GM23338 (cell line): ENCODE measurements at regions not wholly inside any gene's neighbourhood (a gene's known extent, or its start where the extent isn't known, plus 50 kb on each side); places are given as distances from the start of the nearest gene placed in this dataset.

Experiments
- ATAC-seq: fragments of 200-7000 bp; cut with Tn5 transposase; 3 replicates; pipeline ENCODE4 v1.9.1; 2020
- DNase-seq: peaks from one replicate; pipeline ENCODE4 v3.0.0-alpha.2; 2015; ENCODE audit warnings: low spot score
- H2AFZ ChIP-seq: fragments of 200-600 bp; sonication (generic); 2 replicates; pipeline ENCODE4 v1.8.0; 2016; ENCODE audit warnings: antibody characterized with exemption, mild to moderate bottlenecking, moderate library complexity
- H3F3A ChIP-seq: fragments of 200-600 bp; sonication (generic); replicated peaks from 2 replicates; pipeline ENCODE4 v1.8.0; 2017; ENCODE audit warnings: antibody characterized with exemption, mixed run types, low read depth
- H3K27ac ChIP-seq: fragments of 200-600 bp; sonication (generic); 2 replicates; pipeline ENCODE4 v1.6.1; 2016; ENCODE audit warnings: low read depth
- H3K27me3 ChIP-seq: fragments of 200-600 bp; sonication (generic); 2 replicates; pipeline ENCODE4 v1.8.0; 2016; ENCODE audit warnings: mild to moderate bottlenecking, mixed run types, moderate library complexity; ENCODE audit not compliant: insufficient read depth
- H3K36me3 ChIP-seq: fragments of 200-600 bp; sonication (generic); 2 replicates; pipeline ENCODE4 v1.8.0; 2016; ENCODE audit warnings: mild to moderate bottlenecking; ENCODE audit not compliant: insufficient read depth
- H3K4me1 ChIP-seq: fragments of 200-600 bp; sonication (generic); 2 replicates; pipeline ENCODE4 v1.8.0; 2016; ENCODE audit warnings: mild to moderate bottlenecking, moderate library complexity; ENCODE audit not compliant: insufficient read depth
- H3K4me2 ChIP-seq: fragments of 200-600 bp; sonication (generic); 2 replicates; pipeline ENCODE4 v1.7.1; 2017; ENCODE audit warnings: mixed run types
- H3K4me3 ChIP-seq: fragments of 200-600 bp; sonication (generic); 2 replicates; pipeline ENCODE4 v1.6.1; 2016; ENCODE audit warnings: mixed run types
- H3K79me2 ChIP-seq: fragments of 200-600 bp; sonication (generic); replicated peaks from 2 replicates; pipeline ENCODE4 v1.8.0; 2017; ENCODE audit warnings: mild to moderate bottlenecking; ENCODE audit not compliant: insufficient read depth
- H3K9me2 ChIP-seq: fragments of 200-600 bp; sonication (generic); 2 replicates; pipeline ENCODE4 v1.8.0; 2017; ENCODE audit not compliant: insufficient read depth
- H4K20me1 ChIP-seq: fragments of 200-600 bp; sonication (generic); replicated peaks from 2 replicates; pipeline ENCODE4 v1.8.0; 2017; ENCODE audit warnings: mild to moderate bottlenecking; ENCODE audit not compliant: insufficient read depth
- H3K27ac Mint-ChIP-seq: 2 replicates; pipeline ENCODE4 v1.8.0; 2020; ENCODE audit warnings: inconsistent platforms, mild to moderate bottlenecking, moderate library complexity, mixed read lengths
- H3K27me3 Mint-ChIP-seq: 3 replicates; pipeline ENCODE4 v1.8.0; 2022; ENCODE audit warnings: low read depth, mild to moderate bottlenecking, moderate library complexity, mixed read lengths, inconsistent platforms; ENCODE audit not compliant: insufficient read depth, poor library complexity
- H3K36me3 Mint-ChIP-seq: 3 replicates; pipeline ENCODE4 v1.8.0; 2021; ENCODE audit warnings: low read depth, mild to moderate bottlenecking, inconsistent platforms, moderate library complexity, mixed read lengths
- H3K4me1 Mint-ChIP-seq: 3 replicates; pipeline ENCODE4 v1.8.0; 2020; ENCODE audit warnings: mild to moderate bottlenecking, inconsistent platforms, mixed read lengths
- H3K4me3 Mint-ChIP-seq: 3 replicates; pipeline ENCODE4 v1.8.0; 2021; ENCODE audit warnings: moderate library complexity, mild to moderate bottlenecking, inconsistent platforms, mixed read lengths
- H3K9me3 Mint-ChIP-seq: 3 replicates; pipeline ENCODE4 v1.8.0; 2020; ENCODE audit warnings: moderate library complexity, mild to moderate bottlenecking, inconsistent platforms, mixed read lengths
- ETS1 ChIP-seq: IDR thresholded peaks from 2 replicates; pipeline ENCODE4 v1.6.1; 2016; ENCODE audit warnings: antibody characterized with exemption
- EZH2 ChIP-seq: fragments of 200-600 bp; sonication (generic); IDR thresholded peaks from one replicate; pipeline ENCODE4 v1.8.0; 2017; ENCODE audit warnings: antibody characterized with exemption, mild to moderate bottlenecking, low read depth; ENCODE audit not compliant: unreplicated experiment
- JUNB ChIP-seq: IDR thresholded peaks from one replicate; pipeline ENCODE4 v1.6.1; 2016; ENCODE audit warnings: antibody characterized with exemption; ENCODE audit not compliant: unreplicated experiment
- POLR2AphosphoS5 ChIP-seq: IDR thresholded peaks from 2 replicates; pipeline ENCODE4 v1.6.1; 2016; ENCODE audit warnings: antibody characterized with exemption, low read depth
- TF ChIP-seq, protein P1 (sequence below): fragments of 250-450 bp; sonication (Bioruptor Pico); IDR thresholded peaks from 2 replicates; pipeline ENCODE4 v1.5.0; 2020; ENCODE audit warnings: mild to moderate bottlenecking, moderate library complexity
- TF ChIP-seq, protein P2 (sequence below): IDR thresholded peaks from one replicate; pipeline ENCODE4 v1.6.1; 2018; ENCODE audit warnings: antibody characterized with exemption; ENCODE audit not compliant: unreplicated experiment

GRCh38 chr20:50309280-50309763 lies 118.7 kb downstream of the CEBPB start:
- ATAC-seq (no peak), DNase-seq (no peak)
- Histone ChIP-seq H3K4me1 (peaks cover 11% of the 10 kb centered on the region; the same call in 1 of the 2 replicates), H4K20me1 (no peaks in the 10 kb centered on the region), H3K36me3 (no peaks in the 10 kb centered on the region), H3K27me3 (no peaks in the 10 kb centered on the region), H3F3A (no peaks in the 10 kb centered on the region), H3K9me2 (no peaks in the 10 kb centered on the region; the same call in 1 of the 2 replicates), H3K27ac (no peak overlapping the region), H3K4me3 (no peak overlapping the region), H2AFZ (peak overlapping the region; percentile 94), H3K79me2 (no peaks in the 10 kb centered on the region), H3K4me2 (peak overlapping the region; percentile 67; the same call in 1 of the 2 replicates)
- Mint-ChIP-seq H3K27me3 (peaks cover 6% of the 10 kb centered on the region), H3K27ac (no peak overlapping the region), H3K9me3 (no peaks in the 10 kb centered on the region; the same call in 2 of the 3 replicates), H3K4me1 (peaks cover 27% of the 10 kb centered on the region), H3K36me3 (no peaks in the 10 kb centered on the region), H3K4me3 (no peak overlapping the region; the same call in 2 of the 3 replicates)
- TF ChIP-seq, protein P1, sequence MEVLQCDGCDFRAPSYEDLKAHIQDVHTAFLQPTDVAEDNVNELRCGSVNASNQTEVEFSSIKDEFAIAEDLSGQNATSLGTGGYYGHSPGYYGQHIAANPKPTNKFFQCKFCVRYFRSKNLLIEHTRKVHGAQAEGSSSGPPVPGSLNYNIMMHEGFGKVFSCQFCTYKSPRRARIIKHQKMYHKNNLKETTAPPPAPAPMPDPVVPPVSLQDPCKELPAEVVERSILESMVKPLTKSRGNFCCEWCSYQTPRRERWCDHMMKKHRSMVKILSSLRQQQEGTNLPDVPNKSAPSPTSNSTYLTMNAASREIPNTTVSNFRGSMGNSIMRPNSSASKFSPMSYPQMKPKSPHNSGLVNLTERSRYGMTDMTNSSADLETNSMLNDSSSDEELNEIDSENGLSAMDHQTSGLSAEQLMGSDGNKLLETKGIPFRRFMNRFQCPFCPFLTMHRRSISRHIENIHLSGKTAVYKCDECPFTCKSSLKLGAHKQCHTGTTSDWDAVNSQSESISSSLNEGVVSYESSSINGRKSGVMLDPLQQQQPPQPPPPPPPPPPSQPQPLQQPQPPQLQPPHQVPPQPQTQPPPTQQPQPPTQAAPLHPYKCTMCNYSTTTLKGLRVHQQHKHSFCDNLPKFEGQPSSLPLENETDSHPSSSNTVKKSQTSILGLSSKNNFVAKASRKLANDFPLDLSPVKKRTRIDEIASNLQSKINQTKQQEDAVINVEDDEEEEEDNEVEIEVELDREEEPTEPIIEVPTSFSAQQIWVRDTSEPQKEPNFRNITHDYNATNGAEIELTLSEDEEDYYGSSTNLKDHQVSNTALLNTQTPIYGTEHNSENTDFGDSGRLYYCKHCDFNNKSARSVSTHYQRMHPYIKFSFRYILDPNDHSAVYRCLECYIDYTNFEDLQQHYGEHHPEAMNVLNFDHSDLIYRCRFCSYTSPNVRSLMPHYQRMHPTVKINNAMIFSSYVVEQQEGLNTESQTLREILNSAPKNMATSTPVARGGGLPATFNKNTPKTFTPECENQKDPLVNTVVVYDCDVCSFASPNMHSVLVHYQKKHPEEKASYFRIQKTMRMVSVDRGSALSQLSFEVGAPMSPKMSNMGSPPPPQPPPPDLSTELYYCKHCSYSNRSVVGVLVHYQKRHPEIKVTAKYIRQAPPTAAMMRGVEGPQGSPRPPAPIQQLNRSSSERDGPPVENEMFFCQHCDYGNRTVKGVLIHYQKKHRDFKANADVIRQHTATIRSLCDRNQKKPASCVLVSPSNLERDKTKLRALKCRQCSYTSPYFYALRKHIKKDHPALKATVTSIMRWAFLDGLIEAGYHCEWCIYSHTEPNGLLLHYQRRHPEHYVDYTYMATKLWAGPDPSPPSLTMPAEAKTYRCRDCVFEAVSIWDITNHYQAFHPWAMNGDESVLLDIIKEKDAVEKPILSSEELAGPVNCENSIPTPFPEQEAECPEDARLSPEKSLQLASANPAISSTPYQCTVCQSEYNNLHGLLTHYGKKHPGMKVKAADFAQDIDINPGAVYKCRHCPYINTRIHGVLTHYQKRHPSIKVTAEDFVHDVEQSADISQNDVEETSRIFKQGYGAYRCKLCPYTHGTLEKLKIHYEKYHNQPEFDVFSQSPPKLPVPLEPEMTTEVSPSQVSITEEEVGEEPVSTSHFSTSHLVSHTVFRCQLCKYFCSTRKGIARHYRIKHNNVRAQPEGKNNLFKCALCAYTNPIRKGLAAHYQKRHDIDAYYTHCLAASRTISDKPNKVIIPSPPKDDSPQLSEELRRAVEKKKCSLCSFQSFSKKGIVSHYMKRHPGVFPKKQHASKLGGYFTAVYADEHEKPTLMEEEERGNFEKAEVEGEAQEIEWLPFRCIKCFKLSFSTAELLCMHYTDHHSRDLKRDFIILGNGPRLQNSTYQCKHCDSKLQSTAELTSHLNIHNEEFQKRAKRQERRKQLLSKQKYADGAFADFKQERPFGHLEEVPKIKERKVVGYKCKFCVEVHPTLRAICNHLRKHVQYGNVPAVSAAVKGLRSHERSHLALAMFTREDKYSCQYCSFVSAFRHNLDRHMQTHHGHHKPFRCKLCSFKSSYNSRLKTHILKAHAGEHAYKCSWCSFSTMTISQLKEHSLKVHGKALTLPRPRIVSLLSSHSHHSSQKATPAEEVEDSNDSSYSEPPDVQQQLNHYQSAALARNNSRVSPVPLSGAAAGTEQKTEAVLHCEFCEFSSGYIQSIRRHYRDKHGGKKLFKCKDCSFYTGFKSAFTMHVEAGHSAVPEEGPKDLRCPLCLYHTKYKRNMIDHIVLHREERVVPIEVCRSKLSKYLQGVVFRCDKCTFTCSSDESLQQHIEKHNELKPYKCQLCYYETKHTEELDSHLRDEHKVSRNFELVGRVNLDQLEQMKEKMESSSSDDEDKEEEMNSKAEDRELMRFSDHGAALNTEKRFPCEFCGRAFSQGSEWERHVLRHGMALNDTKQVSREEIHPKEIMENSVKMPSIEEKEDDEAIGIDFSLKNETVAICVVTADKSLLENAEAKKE = no peak
- no peak for TF ChIP-seq POLR2AphosphoS5
- TF ChIP-seq, protein P2, sequence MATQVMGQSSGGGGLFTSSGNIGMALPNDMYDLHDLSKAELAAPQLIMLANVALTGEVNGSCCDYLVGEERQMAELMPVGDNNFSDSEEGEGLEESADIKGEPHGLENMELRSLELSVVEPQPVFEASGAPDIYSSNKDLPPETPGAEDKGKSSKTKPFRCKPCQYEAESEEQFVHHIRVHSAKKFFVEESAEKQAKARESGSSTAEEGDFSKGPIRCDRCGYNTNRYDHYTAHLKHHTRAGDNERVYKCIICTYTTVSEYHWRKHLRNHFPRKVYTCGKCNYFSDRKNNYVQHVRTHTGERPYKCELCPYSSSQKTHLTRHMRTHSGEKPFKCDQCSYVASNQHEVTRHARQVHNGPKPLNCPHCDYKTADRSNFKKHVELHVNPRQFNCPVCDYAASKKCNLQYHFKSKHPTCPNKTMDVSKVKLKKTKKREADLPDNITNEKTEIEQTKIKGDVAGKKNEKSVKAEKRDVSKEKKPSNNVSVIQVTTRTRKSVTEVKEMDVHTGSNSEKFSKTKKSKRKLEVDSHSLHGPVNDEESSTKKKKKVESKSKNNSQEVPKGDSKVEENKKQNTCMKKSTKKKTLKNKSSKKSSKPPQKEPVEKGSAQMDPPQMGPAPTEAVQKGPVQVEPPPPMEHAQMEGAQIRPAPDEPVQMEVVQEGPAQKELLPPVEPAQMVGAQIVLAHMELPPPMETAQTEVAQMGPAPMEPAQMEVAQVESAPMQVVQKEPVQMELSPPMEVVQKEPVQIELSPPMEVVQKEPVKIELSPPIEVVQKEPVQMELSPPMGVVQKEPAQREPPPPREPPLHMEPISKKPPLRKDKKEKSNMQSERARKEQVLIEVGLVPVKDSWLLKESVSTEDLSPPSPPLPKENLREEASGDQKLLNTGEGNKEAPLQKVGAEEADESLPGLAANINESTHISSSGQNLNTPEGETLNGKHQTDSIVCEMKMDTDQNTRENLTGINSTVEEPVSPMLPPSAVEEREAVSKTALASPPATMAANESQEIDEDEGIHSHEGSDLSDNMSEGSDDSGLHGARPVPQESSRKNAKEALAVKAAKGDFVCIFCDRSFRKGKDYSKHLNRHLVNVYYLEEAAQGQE = no peak
- no peak for TF ChIP-seq ETS1
- no peak for TF ChIP-seq EZH2
- TF ChIP-seq JUNB = no peak
